Epithelial cell of esophagus (primary cell): ENCODE measurements at regions not wholly inside any gene's neighbourhood (a gene's known extent, or its start where the extent isn't known, plus 50 kb on each side); places are given as distances from the start of the nearest gene placed in this dataset.

Experiments used
- DNase-seq: peaks from one replicate; pipeline ENCODE4 v3.0.0; 2010; ENCODE audit warnings: low read depth
- H3K4me3 ChIP-seq: 2 replicates; pipeline ENCODE4 v1.5.1; 2011; ENCODE audit warnings: mild to moderate bottlenecking, low read length, control low read depth
- CTCF ChIP-seq: IDR thresholded peaks from 2 replicates; pipeline ENCODE4 v1.5.1; 2011; ENCODE audit warnings: low read depth, mild to moderate bottlenecking, low read length, control low read depth, inconsistent platforms; ENCODE audit not compliant: insufficient read depth; ENCODE audit errors: missing control alignments

- no peak for DNase-seq
- TF ChIP-seq CTCF, result no peak
- no peak overlapping the region for H3K4me3 ChIP-seq
These were observed 238.7 kb upstream of the HES1 start for GRCh38 chr3:193897288-193897687.

GRCh38 chr3:193897731-193898180 lies 238.2 kb upstream of the HES1 start:
- DNase-seq, result no peak
- no peak for TF ChIP-seq CTCF
- no peak overlapping the region for H3K4me3 ChIP-seq

GRCh38 chr3:193899001-193899400 lies 236.9 kb upstream of the HES1 start:
- no peak overlapping the region for H3K4me3 ChIP-seq
- DNase-seq, result no peak
- TF ChIP-seq CTCF, result no peak

GRCh38 chr3:193901007-193901406 lies 234.9 kb upstream of the HES1 start:
- DNase-seq, result no peak
- H3K4me3 ChIP-seq, result no peak overlapping the region
- TF ChIP-seq CTCF, result no peak

- no peak overlapping the region for H3K4me3 ChIP-seq
- no peak for DNase-seq
- TF ChIP-seq CTCF, result no peak
These were observed 233.1 kb upstream of the HES1 start for GRCh38 chr3:193902607-193903511.

GRCh38 chr3:193903512-193903817 lies 232.5 kb upstream of the HES1 start:
- H3K4me3 ChIP-seq, result no peak overlapping the region
- no peak for DNase-seq
- no peak for TF ChIP-seq CTCF

GRCh38 chr3:193903966-193904365 lies 232.0 kb upstream of the HES1 start:
- DNase-seq, result no peak
- no peak overlapping the region for H3K4me3 ChIP-seq
- TF ChIP-seq CTCF, result no peak
